ENCODE measurements at regions not wholly inside any gene's neighbourhood (a gene's known extent, or its start where the extent isn't known, plus 50 kb on each side); places are given as distances from the start of the nearest gene placed in this dataset.

DNA sequence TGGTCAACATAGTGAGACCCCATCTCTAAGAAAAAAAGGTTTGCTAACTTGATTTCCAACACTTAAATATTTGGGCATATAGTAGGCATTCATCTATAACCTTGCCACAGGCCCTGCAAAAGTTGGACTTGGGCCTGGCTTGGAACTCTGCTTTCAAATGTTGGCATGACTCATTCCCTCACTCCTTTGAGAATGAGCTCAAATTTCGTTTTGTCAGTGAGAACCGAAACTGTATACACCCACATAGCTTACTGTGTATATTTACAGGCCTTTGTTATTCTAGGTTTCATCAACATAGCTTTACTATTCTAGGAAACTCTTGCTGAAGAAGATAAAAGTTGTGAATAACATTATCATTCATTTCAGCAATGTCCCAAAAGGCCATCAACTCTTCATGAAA, 88.7 kb upstream of the ELOVL6 start:
- DNase-seq, result peak; percentile 41 to 85
- POLR2A ChIA-PET (ENCODE audit: unreplicated experiment), result interaction anchor here (0.6 kb wide), 1 partner anchor 90 kb away, joined by 6 read pairs; no protein-coding TSS in a partner anchor
- no peaks in the 10 kb centered on the region for H4K20me1 ChIP-seq (ENCODE audit: insufficient read depth)
- no peak overlapping the region for H3K4me3 ChIP-seq
- H3K4me2 ChIP-seq, result peak overlapping the region; percentile 58
- H3K27me3 ChIP-seq (ENCODE audit: insufficient read depth, low read depth), result no peaks in the 10 kb centered on the region
- CTCF ChIA-PET, result interaction anchor here (0.6 kb wide), 1 partner anchor 278 kb away, joined by 3 read pairs; no protein-coding TSS in a partner anchor
- TF ChIP-seq, protein P1, sequence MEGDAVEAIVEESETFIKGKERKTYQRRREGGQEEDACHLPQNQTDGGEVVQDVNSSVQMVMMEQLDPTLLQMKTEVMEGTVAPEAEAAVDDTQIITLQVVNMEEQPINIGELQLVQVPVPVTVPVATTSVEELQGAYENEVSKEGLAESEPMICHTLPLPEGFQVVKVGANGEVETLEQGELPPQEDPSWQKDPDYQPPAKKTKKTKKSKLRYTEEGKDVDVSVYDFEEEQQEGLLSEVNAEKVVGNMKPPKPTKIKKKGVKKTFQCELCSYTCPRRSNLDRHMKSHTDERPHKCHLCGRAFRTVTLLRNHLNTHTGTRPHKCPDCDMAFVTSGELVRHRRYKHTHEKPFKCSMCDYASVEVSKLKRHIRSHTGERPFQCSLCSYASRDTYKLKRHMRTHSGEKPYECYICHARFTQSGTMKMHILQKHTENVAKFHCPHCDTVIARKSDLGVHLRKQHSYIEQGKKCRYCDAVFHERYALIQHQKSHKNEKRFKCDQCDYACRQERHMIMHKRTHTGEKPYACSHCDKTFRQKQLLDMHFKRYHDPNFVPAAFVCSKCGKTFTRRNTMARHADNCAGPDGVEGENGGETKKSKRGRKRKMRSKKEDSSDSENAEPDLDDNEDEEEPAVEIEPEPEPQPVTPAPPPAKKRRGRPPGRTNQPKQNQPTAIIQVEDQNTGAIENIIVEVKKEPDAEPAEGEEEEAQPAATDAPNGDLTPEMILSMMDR (conservative IDR thresholded peaks at IDR 0.05), result no peak
- TF ChIP-seq EZH2 (IDR thresholded peaks at IDR 0.05; ENCODE audit: low read depth), result no peak
- no peaks in the 10 kb centered on the region; the same call in 1 of the 2 replicates for H3F3A ChIP-seq (ENCODE audit: insufficient read depth, low read depth)
- no TSS peak for BruUV-seq (replicated peaks)
- peak overlapping the region; percentile 86 for H3K27ac ChIP-seq
- no peak overlapping the region for H2AFZ ChIP-seq
- no peaks in the 10 kb centered on the region for H3K79me2 ChIP-seq (ENCODE audit: low read depth)
- H3K4me1 ChIP-seq (replicated peaks; ENCODE audit: insufficient read depth), result peaks cover 14% of the 10 kb centered on the region; the same call in 1 of the 2 replicates
- no peaks in the 10 kb centered on the region for H3K36me3 ChIP-seq (ENCODE audit: low read depth)
- H3K9me2 ChIP-seq (ENCODE audit: insufficient read depth), result no peaks in the 10 kb centered on the region
- intact Hi-C loops (cut with micrococcal nuclease; ENCODE audit: unreplicated experiment), result no loop called here
- H3K9me3 ChIP-seq (ENCODE audit: insufficient read depth, low read depth), result no peaks in the 10 kb centered on the region

DNA sequence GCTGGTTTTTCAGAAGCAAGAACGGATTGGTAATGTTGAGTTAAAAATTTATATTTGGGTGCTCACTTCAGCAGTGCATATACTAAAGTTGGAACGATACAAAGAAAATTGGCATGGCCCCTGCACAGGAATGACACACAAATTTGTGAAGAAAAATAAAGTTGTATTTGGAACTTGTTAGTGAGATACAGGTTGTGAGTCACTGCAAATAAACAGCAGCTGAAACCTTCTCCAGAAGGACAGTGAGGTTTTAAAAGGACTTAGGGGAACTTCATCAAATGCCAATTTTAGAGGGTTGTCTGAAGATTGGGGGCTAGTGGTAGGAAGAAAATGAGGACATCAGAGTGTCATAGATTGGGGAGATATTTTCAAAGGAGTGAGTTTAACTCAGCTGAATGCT, 79.7 kb upstream of the ELOVL6 start:
- Histone ChIP-seq H3K36me3 (ENCODE audit: low read depth) (no peaks in the 10 kb centered on the region), H3K79me2 (ENCODE audit: low read depth) (no peaks in the 10 kb centered on the region), H3K9me3 (ENCODE audit: insufficient read depth, low read depth) (no peaks in the 10 kb centered on the region), H3K27me3 (ENCODE audit: insufficient read depth, low read depth) (no peaks in the 10 kb centered on the region), H4K20me1 (ENCODE audit: insufficient read depth) (no peaks in the 10 kb centered on the region), H3K9me2 (ENCODE audit: insufficient read depth) (no peaks in the 10 kb centered on the region), H3F3A (ENCODE audit: insufficient read depth, low read depth) (no peaks in the 10 kb centered on the region; the same call in 1 of the 2 replicates), H3K4me2 (0 out of 2 replicates have a peak overlapping the region, but pooled peaks have one; percentile 11), H2AFZ (peak overlapping the region; percentile 69; the same call in 1 of the 2 replicates), H3K4me1 (replicated peaks; ENCODE audit: insufficient read depth) (peaks cover 23% of the 10 kb centered on the region), H3K4me3 (no peak overlapping the region), H3K27ac (peak overlapping the region; percentile 53)
- BruUV-seq (replicated peaks), result no TSS peak
- intact Hi-C loops (cut with micrococcal nuclease; ENCODE audit: unreplicated experiment), result no loop called here
- DNase-seq, result no peak
- CTCF ChIA-PET, result no interaction called here
- TF ChIP-seq, protein P1 (conservative IDR thresholded peaks at IDR 0.05), result no peak
- TF ChIP-seq EZH2 (IDR thresholded peaks at IDR 0.05; ENCODE audit: low read depth), result no peak
- POLR2A ChIA-PET (ENCODE audit: unreplicated experiment), result no interaction called here

DNA sequence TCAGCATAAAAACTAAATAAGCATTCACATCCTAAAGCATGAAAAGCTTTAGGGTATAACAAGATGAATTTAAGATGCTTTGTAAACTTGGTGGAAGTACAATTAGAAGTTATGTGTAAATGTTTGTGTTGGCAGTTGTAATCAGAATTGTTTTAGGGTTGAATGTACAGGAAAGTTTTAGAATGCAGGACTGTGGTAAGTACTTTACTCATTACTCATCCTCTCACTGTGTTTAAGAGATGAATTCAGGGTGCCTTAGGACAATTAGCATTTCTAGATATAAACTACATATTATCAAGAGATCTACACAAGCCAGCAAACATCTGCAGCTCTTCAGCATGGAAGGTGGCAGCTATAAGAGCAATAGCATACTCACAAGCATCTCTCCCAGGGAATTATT, 77.5 kb upstream of the ELOVL6 start:
- Histone ChIP-seq H3K36me3 (ENCODE audit: low read depth) (no peaks in the 10 kb centered on the region), H3K79me2 (ENCODE audit: low read depth) (no peaks in the 10 kb centered on the region), H3K9me3 (ENCODE audit: insufficient read depth, low read depth) (no peaks in the 10 kb centered on the region), H2AFZ (no peak overlapping the region), H3K4me3 (no peak overlapping the region), H3F3A (ENCODE audit: insufficient read depth, low read depth) (no peaks in the 10 kb centered on the region; the same call in 1 of the 2 replicates), H4K20me1 (ENCODE audit: insufficient read depth) (no peaks in the 10 kb centered on the region), H3K4me1 (replicated peaks; ENCODE audit: insufficient read depth) (peaks cover 23% of the 10 kb centered on the region), H3K9me2 (ENCODE audit: insufficient read depth) (no peaks in the 10 kb centered on the region), H3K27ac (0 out of 2 replicates have a peak overlapping the region, but pooled peaks have one; percentile 27), H3K27me3 (ENCODE audit: insufficient read depth, low read depth) (no peaks in the 10 kb centered on the region), H3K4me2 (no peak overlapping the region)
- intact Hi-C loops (cut with micrococcal nuclease; ENCODE audit: unreplicated experiment), result no loop called here
- ChIA-PET CTCF (no interaction called here), POLR2A (ENCODE audit: unreplicated experiment) (no interaction called here)
- TF ChIP-seq EZH2 (IDR thresholded peaks at IDR 0.05; ENCODE audit: low read depth), result no peak
- TF ChIP-seq, protein P1 (conservative IDR thresholded peaks at IDR 0.05), result no peak
- peak in 1 of 2 experiments; percentile 77 for DNase-seq
- BruUV-seq (replicated peaks), result no TSS peak
